A549 (cell line): ENCODE measurements at regions not wholly inside any gene's neighbourhood (a gene's known extent, or its start where the extent isn't known, plus 50 kb on each side); places are given as distances from the start of the nearest gene placed in this dataset.

Source experiments
- TF ChIP-seq, protein P1 (sequence below): fragments of >200 bp; sonication (Bioruptor Twin); formaldehyde crosslinking; IDR thresholded peaks from 3 replicates; pipeline ENCODE4 v1.5.1; 2016
- TF ChIP-seq, protein P2 (sequence below): fragments of 200-600 bp; sonication (generic); IDR thresholded peaks from 2 replicates; pipeline ENCODE4 v1.6.1; 2016; ENCODE audit warnings: antibody characterized with exemption, mild to moderate bottlenecking, moderate library complexity

DNA sequence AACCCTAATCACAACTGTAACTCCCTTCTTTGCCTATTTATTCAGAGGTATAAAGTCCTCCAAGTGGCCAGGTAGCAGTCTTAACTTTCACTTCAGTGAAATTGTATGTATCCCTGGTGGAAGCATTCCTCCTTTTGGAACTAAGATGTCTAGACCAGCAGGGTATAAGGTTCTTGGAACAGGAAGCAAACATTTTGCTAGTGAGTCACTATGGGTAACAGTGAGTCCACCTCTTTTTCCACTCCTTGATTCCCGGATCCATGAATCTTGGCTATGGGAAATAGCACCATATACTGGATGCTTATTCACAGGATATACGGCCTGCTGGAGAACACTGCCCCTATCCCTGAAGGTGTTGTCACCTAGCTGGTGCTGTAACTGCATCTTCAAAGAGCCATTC is 80.2 kb downstream of the KCNA5 start:
- TF ChIP-seq, protein P1, sequence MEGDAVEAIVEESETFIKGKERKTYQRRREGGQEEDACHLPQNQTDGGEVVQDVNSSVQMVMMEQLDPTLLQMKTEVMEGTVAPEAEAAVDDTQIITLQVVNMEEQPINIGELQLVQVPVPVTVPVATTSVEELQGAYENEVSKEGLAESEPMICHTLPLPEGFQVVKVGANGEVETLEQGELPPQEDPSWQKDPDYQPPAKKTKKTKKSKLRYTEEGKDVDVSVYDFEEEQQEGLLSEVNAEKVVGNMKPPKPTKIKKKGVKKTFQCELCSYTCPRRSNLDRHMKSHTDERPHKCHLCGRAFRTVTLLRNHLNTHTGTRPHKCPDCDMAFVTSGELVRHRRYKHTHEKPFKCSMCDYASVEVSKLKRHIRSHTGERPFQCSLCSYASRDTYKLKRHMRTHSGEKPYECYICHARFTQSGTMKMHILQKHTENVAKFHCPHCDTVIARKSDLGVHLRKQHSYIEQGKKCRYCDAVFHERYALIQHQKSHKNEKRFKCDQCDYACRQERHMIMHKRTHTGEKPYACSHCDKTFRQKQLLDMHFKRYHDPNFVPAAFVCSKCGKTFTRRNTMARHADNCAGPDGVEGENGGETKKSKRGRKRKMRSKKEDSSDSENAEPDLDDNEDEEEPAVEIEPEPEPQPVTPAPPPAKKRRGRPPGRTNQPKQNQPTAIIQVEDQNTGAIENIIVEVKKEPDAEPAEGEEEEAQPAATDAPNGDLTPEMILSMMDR: no peak
- TF ChIP-seq, protein P2, sequence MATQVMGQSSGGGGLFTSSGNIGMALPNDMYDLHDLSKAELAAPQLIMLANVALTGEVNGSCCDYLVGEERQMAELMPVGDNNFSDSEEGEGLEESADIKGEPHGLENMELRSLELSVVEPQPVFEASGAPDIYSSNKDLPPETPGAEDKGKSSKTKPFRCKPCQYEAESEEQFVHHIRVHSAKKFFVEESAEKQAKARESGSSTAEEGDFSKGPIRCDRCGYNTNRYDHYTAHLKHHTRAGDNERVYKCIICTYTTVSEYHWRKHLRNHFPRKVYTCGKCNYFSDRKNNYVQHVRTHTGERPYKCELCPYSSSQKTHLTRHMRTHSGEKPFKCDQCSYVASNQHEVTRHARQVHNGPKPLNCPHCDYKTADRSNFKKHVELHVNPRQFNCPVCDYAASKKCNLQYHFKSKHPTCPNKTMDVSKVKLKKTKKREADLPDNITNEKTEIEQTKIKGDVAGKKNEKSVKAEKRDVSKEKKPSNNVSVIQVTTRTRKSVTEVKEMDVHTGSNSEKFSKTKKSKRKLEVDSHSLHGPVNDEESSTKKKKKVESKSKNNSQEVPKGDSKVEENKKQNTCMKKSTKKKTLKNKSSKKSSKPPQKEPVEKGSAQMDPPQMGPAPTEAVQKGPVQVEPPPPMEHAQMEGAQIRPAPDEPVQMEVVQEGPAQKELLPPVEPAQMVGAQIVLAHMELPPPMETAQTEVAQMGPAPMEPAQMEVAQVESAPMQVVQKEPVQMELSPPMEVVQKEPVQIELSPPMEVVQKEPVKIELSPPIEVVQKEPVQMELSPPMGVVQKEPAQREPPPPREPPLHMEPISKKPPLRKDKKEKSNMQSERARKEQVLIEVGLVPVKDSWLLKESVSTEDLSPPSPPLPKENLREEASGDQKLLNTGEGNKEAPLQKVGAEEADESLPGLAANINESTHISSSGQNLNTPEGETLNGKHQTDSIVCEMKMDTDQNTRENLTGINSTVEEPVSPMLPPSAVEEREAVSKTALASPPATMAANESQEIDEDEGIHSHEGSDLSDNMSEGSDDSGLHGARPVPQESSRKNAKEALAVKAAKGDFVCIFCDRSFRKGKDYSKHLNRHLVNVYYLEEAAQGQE: no peak
